ENCODE measurements at regions not wholly inside any gene's neighbourhood (a gene's known extent, or its start where the extent isn't known, plus 50 kb on each side); places are given as distances from the start of the nearest gene placed in this dataset.
A peak's percentile ranks its signal among the peaks of the same experiment; 100 is the strongest.
"Not testable (repeated sequence)": the region's sequence is repeated elsewhere in the genome, so short reads cannot be mapped to it uniquely, and the experiment has no call there.

DNA sequence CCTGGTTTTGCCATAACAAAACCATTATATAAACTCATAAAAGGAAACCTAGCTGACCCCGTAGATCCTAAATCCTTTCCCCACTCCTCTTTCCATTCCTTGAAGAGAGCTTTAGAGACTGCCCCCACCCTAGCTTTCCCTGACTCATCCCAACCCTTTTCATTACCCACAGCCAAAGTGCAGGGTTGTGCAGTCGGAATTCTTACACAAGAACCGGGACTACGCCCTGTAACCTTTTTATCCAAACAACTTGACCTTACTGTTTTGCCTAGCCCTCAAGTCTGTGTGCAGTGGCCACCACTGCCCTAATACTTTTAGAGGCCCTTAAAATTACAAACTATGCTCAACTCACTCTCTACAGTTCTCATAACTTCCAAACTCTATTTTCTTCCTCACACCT, 116.0 kb upstream of the PTPN13 start:
- H3K4me1 ChIP-seq (ENCODE audit: control extremely low read depth in 1 of 4, control insufficient read depth in 4 of 4, insufficient read depth in 4 of 4, low read length in 3 of 4); H3K27ac ChIP-seq (ENCODE audit: insufficient read depth in 1 of 2, low read depth in 1 of 2, low read length in 2 of 2, poor library complexity in 1 of 2, severe bottlenecking in 2 of 2); H3K36me3 ChIP-seq (ENCODE audit: control insufficient read depth in 4 of 4, insufficient read depth in 4 of 4, low read length in 3 of 4); H3K27me3 ChIP-seq (replicated peaks in 2 of 5; ENCODE audit: control insufficient read depth in 4 of 5, insufficient read depth in 5 of 5, low read length in 4 of 5); DNase-seq; CTCF ChIA-PET; POLR2A ChIA-PET; H3K9me3 ChIP-seq (ENCODE audit: control extremely low read depth in 1 of 5, control insufficient read depth in 4 of 5, insufficient read depth in 2 of 5, low read depth in 1 of 5, low read length in 4 of 5); H3K4me3 ChIP-seq (ENCODE audit: control insufficient read depth in 1 of 7, extremely low read depth in 1 of 7, insufficient read depth in 4 of 7, low read depth in 2 of 7, low read length in 6 of 7): not testable (repeated sequence)
- 96% methylated on average over 4 of the region's 4 CpGs for whole genome bisulfite sequencing (ENCODE audit: insufficient coverage)

DNA sequence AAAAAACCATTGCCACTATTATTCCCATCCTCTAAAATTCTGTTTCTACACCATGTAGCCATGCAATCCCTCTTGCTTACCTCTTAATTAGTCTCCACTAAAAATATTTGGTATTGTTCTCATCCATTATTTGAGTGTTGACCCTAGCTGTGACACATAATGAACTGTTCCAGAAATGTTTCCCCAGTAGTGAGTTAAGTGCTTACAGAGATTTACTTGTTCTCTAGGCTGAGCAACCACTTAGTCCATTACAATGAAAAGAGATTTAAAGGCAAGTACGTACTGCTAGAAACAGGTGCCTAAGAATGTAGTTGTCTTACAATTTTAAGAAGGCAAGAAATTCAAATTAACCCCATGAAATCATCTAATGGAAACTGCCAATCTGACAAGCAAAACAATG, 112.7 kb upstream of the PTPN13 start:
- no peak overlapping the region for H3K4me3 ChIP-seq (ENCODE audit: control insufficient read depth in 1 of 7, extremely low read depth in 1 of 7, insufficient read depth in 4 of 7, low read depth in 2 of 7, low read length in 6 of 7)
- H3K4me1 ChIP-seq (ENCODE audit: control extremely low read depth in 1 of 4, control insufficient read depth in 4 of 4, insufficient read depth in 4 of 4, low read length in 3 of 4): peaks cover 0 to 20% (median 9%) of the 10 kb centered on the region in 4 experiments
- DNase-seq: no peak
- no peak overlapping the region for H3K27ac ChIP-seq (ENCODE audit: insufficient read depth in 1 of 2, low read depth in 1 of 2, low read length in 2 of 2, poor library complexity in 1 of 2, severe bottlenecking in 2 of 2)
- CTCF ChIA-PET: interaction anchor here (1.0 kb wide), 1 partner anchor 416 kb away, joined by 4 read pairs; no protein-coding TSS in a partner anchor
- 100% methylated on average over 1 of the region's 1 CpG for WGBS (ENCODE audit: insufficient coverage)
- POLR2A ChIA-PET: no interaction called here
- H3K36me3 ChIP-seq (ENCODE audit: control insufficient read depth in 4 of 4, insufficient read depth in 4 of 4, low read length in 3 of 4): no peaks in the 10 kb centered on the region
- no peaks in the 10 kb centered on the region for H3K27me3 ChIP-seq (replicated peaks in 2 of 5; ENCODE audit: control insufficient read depth in 4 of 5, insufficient read depth in 5 of 5, low read length in 4 of 5)
- H3K9me3 ChIP-seq (ENCODE audit: control extremely low read depth in 1 of 5, control insufficient read depth in 4 of 5, insufficient read depth in 2 of 5, low read depth in 1 of 5, low read length in 4 of 5): no peaks in the 10 kb centered on the region

DNA sequence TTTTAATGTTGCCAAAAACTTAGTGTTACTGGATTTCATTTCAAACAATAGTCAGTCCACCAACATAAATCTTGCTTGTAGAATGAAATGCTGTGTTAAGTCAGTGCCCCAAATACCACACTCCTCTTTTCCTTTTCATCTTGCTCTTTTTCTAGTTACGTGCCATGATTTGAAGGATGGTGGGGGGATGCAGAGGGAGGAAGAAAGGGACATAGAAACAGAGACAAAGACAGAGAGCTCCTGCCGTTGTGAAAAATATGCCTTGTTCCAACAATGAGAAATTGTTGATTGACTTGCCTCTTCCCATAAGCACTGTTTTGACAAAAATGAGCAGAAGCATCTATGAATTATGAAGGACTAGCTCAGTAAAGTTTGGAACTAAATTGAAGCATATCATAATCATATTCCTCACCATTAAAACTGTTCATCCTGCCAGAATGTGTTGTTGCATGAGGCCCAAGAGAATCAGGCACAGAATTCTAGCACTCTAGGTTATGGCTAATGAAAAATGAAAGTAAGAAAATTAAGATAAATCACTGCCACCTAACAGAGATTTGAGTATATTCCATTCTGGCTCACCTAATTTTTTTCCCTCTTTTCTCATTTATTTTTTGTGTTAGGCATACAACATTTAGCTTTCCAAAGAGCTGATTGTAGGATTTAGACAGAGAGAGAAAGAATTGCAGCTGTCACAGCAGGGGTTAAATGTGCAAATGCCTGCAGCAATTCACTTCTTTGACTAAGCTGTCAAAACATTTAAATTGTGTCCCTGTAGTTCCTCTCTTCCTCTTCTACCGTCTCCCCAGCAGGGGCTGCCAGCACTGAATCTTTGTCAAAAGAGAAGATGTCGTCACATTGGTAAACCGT, 111.6 kb upstream of the PTPN13 start:
- Histone ChIP-seq H3K27me3 (replicated peaks in 2 of 5; ENCODE audit: control insufficient read depth in 4 of 5, insufficient read depth in 5 of 5, low read length in 4 of 5) (no peaks in the 10 kb centered on the region), H3K4me1 (ENCODE audit: control extremely low read depth in 1 of 4, control insufficient read depth in 4 of 4, insufficient read depth in 4 of 4, low read length in 3 of 4) (peaks cover 0 to 20% (median 9%) of the 10 kb centered on the region in 4 experiments), H3K9me3 (ENCODE audit: control extremely low read depth in 1 of 5, control insufficient read depth in 4 of 5, insufficient read depth in 2 of 5, low read depth in 1 of 5, low read length in 4 of 5) (no peaks in the 10 kb centered on the region), H3K27ac (ENCODE audit: insufficient read depth in 1 of 2, low read depth in 1 of 2, low read length in 2 of 2, poor library complexity in 1 of 2, severe bottlenecking in 2 of 2) (no peak overlapping the region), H3K36me3 (ENCODE audit: control insufficient read depth in 4 of 4, insufficient read depth in 4 of 4, low read length in 3 of 4) (no peaks in the 10 kb centered on the region), H3K4me3 (ENCODE audit: control insufficient read depth in 1 of 7, extremely low read depth in 1 of 7, insufficient read depth in 4 of 7, low read depth in 2 of 7, low read length in 6 of 7) (peak overlapping the region in 1 of 7 experiments; percentile 14)
- ChIA-PET POLR2A (no interaction called here), CTCF (interaction anchor here (1.4 to 1.5 kb wide), 2 partner anchors 17 to 415 kb away, joined by 4 to 5 read pairs; no protein-coding TSS in a partner anchor)
- 100% methylated on average over 1 of the region's 5 CpGs for WGBS (ENCODE audit: insufficient coverage)
- DNase-seq: peak; percentile 19 to 66 (median 56)

DNA sequence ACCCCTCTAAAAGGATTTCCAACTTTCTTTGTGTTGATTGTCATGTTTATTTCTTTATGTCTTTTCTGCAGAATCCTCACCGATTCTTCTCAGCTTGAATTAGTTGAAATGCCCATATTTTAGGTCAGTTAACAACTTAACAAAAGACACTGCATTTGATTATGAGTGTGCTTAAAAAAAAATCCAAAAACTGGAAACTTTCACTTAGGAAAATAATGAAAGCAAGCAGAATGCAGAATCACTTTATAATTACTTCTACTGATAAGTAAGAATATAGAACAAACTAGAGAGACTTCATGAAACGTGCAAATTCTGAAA, 111.0 kb upstream of the PTPN13 start:
- no CpG with 5 or more reads among the region's 2 CpGs for WGBS (ENCODE audit: insufficient coverage)
- POLR2A ChIA-PET: no interaction called here
- no peaks in the 10 kb centered on the region for H3K9me3 ChIP-seq (ENCODE audit: control extremely low read depth in 1 of 5, control insufficient read depth in 4 of 5, insufficient read depth in 2 of 5, low read depth in 1 of 5, low read length in 4 of 5)
- H3K4me1 ChIP-seq (ENCODE audit: control extremely low read depth in 1 of 4, control insufficient read depth in 4 of 4, insufficient read depth in 4 of 4, low read length in 3 of 4): peaks cover 0 to 20% (median 9%) of the 10 kb centered on the region in 4 experiments
- no peak overlapping the region for H3K27ac ChIP-seq (ENCODE audit: insufficient read depth in 1 of 2, low read depth in 1 of 2, low read length in 2 of 2, poor library complexity in 1 of 2, severe bottlenecking in 2 of 2)
- no peaks in the 10 kb centered on the region for H3K36me3 ChIP-seq (ENCODE audit: control insufficient read depth in 4 of 4, insufficient read depth in 4 of 4, low read length in 3 of 4)
- CTCF ChIA-PET: interaction anchor here (0.6 to 1.5 kb wide), 4 partner anchors 17 to 920 kb away, joined by 3 to 5 read pairs (median 4); no protein-coding TSS in a partner anchor
- no peak for DNase-seq
- peak overlapping the region in 1 of 7 experiments; percentile 14 for H3K4me3 ChIP-seq (ENCODE audit: control insufficient read depth in 1 of 7, extremely low read depth in 1 of 7, insufficient read depth in 4 of 7, low read depth in 2 of 7, low read length in 6 of 7)
- H3K27me3 ChIP-seq (replicated peaks in 2 of 5; ENCODE audit: control insufficient read depth in 4 of 5, insufficient read depth in 5 of 5, low read length in 4 of 5): no peaks in the 10 kb centered on the region

DNA sequence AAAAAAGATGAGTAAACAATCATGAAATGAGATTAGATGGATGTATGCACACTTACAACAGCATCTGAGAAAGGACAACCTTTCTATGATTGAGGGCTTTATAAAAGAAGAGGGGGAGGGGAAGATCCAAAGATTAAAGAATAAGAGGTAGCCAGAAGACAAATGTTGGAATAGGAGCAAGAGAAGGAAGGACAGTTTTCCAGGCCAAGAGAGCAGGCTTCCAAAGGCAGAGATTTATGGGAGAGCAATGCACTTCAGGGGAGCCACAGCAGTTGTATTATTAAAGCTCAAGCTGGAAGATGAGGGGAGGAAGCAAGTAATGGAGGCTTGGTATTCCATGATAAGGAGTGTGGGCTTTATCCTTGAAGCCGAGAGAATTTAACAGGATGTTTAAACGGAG, 110.3 kb upstream of the PTPN13 start:
- H3K9me3 ChIP-seq (ENCODE audit: control extremely low read depth in 1 of 5, control insufficient read depth in 4 of 5, insufficient read depth in 2 of 5, low read depth in 1 of 5, low read length in 4 of 5): no peaks in the 10 kb centered on the region
- H3K27me3 ChIP-seq (replicated peaks in 2 of 5; ENCODE audit: control insufficient read depth in 4 of 5, insufficient read depth in 5 of 5, low read length in 4 of 5): no peaks in the 10 kb centered on the region
- ChIA-PET CTCF (interaction anchor here (0.6 to 2.2 kb wide), 5 partner anchors 12 to 1662 kb away, joined by 3 to 11 read pairs (median 4); no protein-coding TSS in a partner anchor), POLR2A (no interaction called here)
- no CpG with 5 or more reads among the region's 2 CpGs for WGBS (ENCODE audit: insufficient coverage)
- H3K27ac ChIP-seq (ENCODE audit: insufficient read depth in 1 of 2, low read depth in 1 of 2, low read length in 2 of 2, poor library complexity in 1 of 2, severe bottlenecking in 2 of 2): no peak overlapping the region
- H3K36me3 ChIP-seq (ENCODE audit: control insufficient read depth in 4 of 4, insufficient read depth in 4 of 4, low read length in 3 of 4): no peaks in the 10 kb centered on the region
- peaks cover 0 to 20% (median 9%) of the 10 kb centered on the region in 4 experiments for H3K4me1 ChIP-seq (ENCODE audit: control extremely low read depth in 1 of 4, control insufficient read depth in 4 of 4, insufficient read depth in 4 of 4, low read length in 3 of 4)
- no peak for DNase-seq
- H3K4me3 ChIP-seq (ENCODE audit: control insufficient read depth in 1 of 7, extremely low read depth in 1 of 7, insufficient read depth in 4 of 7, low read depth in 2 of 7, low read length in 6 of 7): no peak overlapping the region

DNA sequence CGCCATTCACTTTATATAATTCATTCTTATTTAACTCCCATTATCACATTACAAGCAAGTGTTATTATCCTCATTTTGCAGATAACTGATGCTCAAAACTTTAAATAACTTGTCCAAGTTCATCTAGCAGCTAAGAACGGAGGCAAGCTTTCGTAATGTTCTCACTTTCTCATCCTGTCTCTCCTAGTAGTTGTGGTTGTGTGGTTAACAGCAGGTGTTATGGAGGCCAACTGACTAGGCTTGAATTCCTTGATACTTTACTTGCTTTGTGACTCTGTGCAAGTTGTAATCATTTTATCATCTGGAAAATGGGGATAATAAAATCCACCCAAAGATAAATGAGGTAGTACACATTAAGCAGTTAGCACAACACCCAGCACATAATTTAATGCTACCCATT, 109.9 kb upstream of the PTPN13 start:
- H3K9me3 ChIP-seq (ENCODE audit: control extremely low read depth in 1 of 5, control insufficient read depth in 4 of 5, insufficient read depth in 2 of 5, low read depth in 1 of 5, low read length in 4 of 5): no peaks in the 10 kb centered on the region
- peaks cover 0 to 20% (median 9%) of the 10 kb centered on the region in 4 experiments for H3K4me1 ChIP-seq (ENCODE audit: control extremely low read depth in 1 of 4, control insufficient read depth in 4 of 4, insufficient read depth in 4 of 4, low read length in 3 of 4)
- H3K27me3 ChIP-seq (replicated peaks in 2 of 5; ENCODE audit: control insufficient read depth in 4 of 5, insufficient read depth in 5 of 5, low read length in 4 of 5): no peaks in the 10 kb centered on the region
- no peak overlapping the region for H3K4me3 ChIP-seq (ENCODE audit: control insufficient read depth in 1 of 7, extremely low read depth in 1 of 7, insufficient read depth in 4 of 7, low read depth in 2 of 7, low read length in 6 of 7)
- no peaks in the 10 kb centered on the region for H3K36me3 ChIP-seq (ENCODE audit: control insufficient read depth in 4 of 4, insufficient read depth in 4 of 4, low read length in 3 of 4)
- ChIA-PET CTCF (interaction anchor here (0.6 to 2.2 kb wide), 2 partner anchors 12 to 1661 kb away, joined by 3 to 11 read pairs; no protein-coding TSS in a partner anchor), POLR2A (no interaction called here)
- H3K27ac ChIP-seq (ENCODE audit: insufficient read depth in 1 of 2, low read depth in 1 of 2, low read length in 2 of 2, poor library complexity in 1 of 2, severe bottlenecking in 2 of 2): no peak overlapping the region
- 83% methylated on average over 1 of the region's 3 CpGs for WGBS (ENCODE audit: insufficient coverage)
- DNase-seq: peak in 2 of 3 donors; percentile 43 to 50

DNA sequence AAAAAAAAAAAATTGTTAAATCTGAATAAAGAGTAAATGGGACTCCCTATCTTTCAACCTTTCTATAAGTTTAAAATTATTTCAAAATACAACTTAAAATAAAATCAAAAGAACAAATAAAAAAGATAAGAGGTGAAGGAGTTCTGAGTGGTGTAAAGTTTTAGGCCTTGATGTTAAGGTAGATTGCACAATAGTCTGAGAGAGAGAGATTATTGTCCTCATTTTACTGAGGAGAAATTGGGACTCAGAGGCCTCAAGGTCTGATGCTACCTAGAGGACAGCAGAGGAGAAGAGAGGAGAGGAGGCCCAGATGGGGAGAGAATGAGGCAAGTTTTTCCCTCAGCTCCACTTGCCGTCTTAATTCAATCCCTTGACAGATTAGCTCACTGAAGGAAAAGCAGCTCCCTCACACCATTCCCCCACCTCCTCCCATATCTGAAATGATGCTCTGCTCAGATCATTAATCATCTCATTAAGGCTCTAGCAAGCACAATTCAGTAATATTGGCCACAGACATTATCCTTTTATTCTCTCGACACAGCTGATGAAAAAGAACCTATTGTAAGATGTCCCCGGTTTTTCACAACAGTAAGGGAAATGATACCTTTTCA, 106.3 kb upstream of the PTPN13 start:
- ChIA-PET POLR2A (no interaction called here), CTCF (interaction anchor here (2.2 kb wide), 1 partner anchor 9 kb away, joined by 8 read pairs; no protein-coding TSS in a partner anchor)
- Histone ChIP-seq H3K27ac (ENCODE audit: insufficient read depth in 1 of 2, low read depth in 1 of 2, low read length in 2 of 2, poor library complexity in 1 of 2, severe bottlenecking in 2 of 2) (no peak overlapping the region), H3K27me3 (replicated peaks in 2 of 5; ENCODE audit: control insufficient read depth in 4 of 5, insufficient read depth in 5 of 5, low read length in 4 of 5) (no peaks in the 10 kb centered on the region), H3K4me1 (ENCODE audit: control extremely low read depth in 1 of 4, control insufficient read depth in 4 of 4, insufficient read depth in 4 of 4, low read length in 3 of 4) (peaks cover 0 to 18% (median 7%) of the 10 kb centered on the region in 4 experiments), H3K9me3 (ENCODE audit: control extremely low read depth in 1 of 5, control insufficient read depth in 4 of 5, insufficient read depth in 2 of 5, low read depth in 1 of 5, low read length in 4 of 5) (no peaks in the 10 kb centered on the region), H3K36me3 (ENCODE audit: control insufficient read depth in 4 of 4, insufficient read depth in 4 of 4, low read length in 3 of 4) (no peaks in the 10 kb centered on the region), H3K4me3 (ENCODE audit: control insufficient read depth in 1 of 7, extremely low read depth in 1 of 7, insufficient read depth in 4 of 7, low read depth in 2 of 7, low read length in 6 of 7) (no peak overlapping the region)
- DNase-seq: no peak
- 95% methylated on average over 2 of the region's 3 CpGs for WGBS (ENCODE audit: insufficient coverage)
